ENCODE measurements at regions not wholly inside any gene's neighbourhood (a gene's known extent, or its start where the extent isn't known, plus 50 kb on each side); places are given as distances from the start of the nearest gene placed in this dataset.

GRCh38 chr18:78679613-78680260 is 299.9 kb upstream of the SALL3 start:
- Histone ChIP-seq H3K4me3 (ENCODE audit: low read length) (no peak overlapping the region), H3K27me3 (ENCODE audit: insufficient read depth, low read length) (no peaks in the 10 kb centered on the region), H3K27ac (ENCODE audit: low read length) (no peak overlapping the region), H3K9me3 (ENCODE audit: insufficient read depth, low read depth, low read length) (no peaks in the 10 kb centered on the region), H3K4me1 (ENCODE audit: insufficient read depth, low read length) (no peaks in the 10 kb centered on the region), H3K36me3 (ENCODE audit: insufficient read depth, low read depth, low read length) (no peaks in the 10 kb centered on the region), H3K9ac (ENCODE audit: low read depth, low read length) (no peak overlapping the region)

GRCh38 chr18:78681396-78681795 is 298.2 kb upstream of the SALL3 start:
- no peaks in the 10 kb centered on the region for H3K4me1 ChIP-seq (ENCODE audit: insufficient read depth, low read length)
- H3K9me3 ChIP-seq (ENCODE audit: insufficient read depth, low read depth, low read length): no peaks in the 10 kb centered on the region
- H3K4me3 ChIP-seq (ENCODE audit: low read length): no peak overlapping the region
- no peaks in the 10 kb centered on the region for H3K27me3 ChIP-seq (ENCODE audit: insufficient read depth, low read length)
- H3K36me3 ChIP-seq (ENCODE audit: insufficient read depth, low read depth, low read length): no peaks in the 10 kb centered on the region
- no peak overlapping the region for H3K9ac ChIP-seq (ENCODE audit: low read depth, low read length)
- H3K27ac ChIP-seq (ENCODE audit: low read length): no peak overlapping the region

GRCh38 chr18:78681934-78682333 is 297.7 kb upstream of the SALL3 start:
- H3K9ac ChIP-seq (ENCODE audit: low read depth, low read length): no peak overlapping the region
- no peaks in the 10 kb centered on the region for H3K27me3 ChIP-seq (ENCODE audit: insufficient read depth, low read length)
- H3K4me1 ChIP-seq (ENCODE audit: insufficient read depth, low read length): no peaks in the 10 kb centered on the region
- no peak overlapping the region for H3K27ac ChIP-seq (ENCODE audit: low read length)
- no peaks in the 10 kb centered on the region for H3K9me3 ChIP-seq (ENCODE audit: insufficient read depth, low read depth, low read length)
- no peak overlapping the region for H3K4me3 ChIP-seq (ENCODE audit: low read length)
- no peaks in the 10 kb centered on the region for H3K36me3 ChIP-seq (ENCODE audit: insufficient read depth, low read depth, low read length)

GRCh38 chr18:78682716-78683115 is 296.9 kb upstream of the SALL3 start:
- Histone ChIP-seq H3K27ac (ENCODE audit: low read length) (no peak overlapping the region), H3K4me3 (ENCODE audit: low read length) (no peak overlapping the region), H3K9me3 (ENCODE audit: insufficient read depth, low read depth, low read length) (no peaks in the 10 kb centered on the region), H3K9ac (ENCODE audit: low read depth, low read length) (no peak overlapping the region), H3K27me3 (ENCODE audit: insufficient read depth, low read length) (no peaks in the 10 kb centered on the region), H3K36me3 (ENCODE audit: insufficient read depth, low read depth, low read length) (no peaks in the 10 kb centered on the region), H3K4me1 (ENCODE audit: insufficient read depth, low read length) (no peaks in the 10 kb centered on the region)

GRCh38 chr18:78683191-78684010 is 296.2 kb upstream of the SALL3 start:
- Histone ChIP-seq H3K4me1 (ENCODE audit: insufficient read depth, low read length) (no peaks in the 10 kb centered on the region), H3K27me3 (ENCODE audit: insufficient read depth, low read length) (no peaks in the 10 kb centered on the region), H3K4me3 (ENCODE audit: low read length) (no peak overlapping the region)

GRCh38 chr18:78685250-78685979 is 294.2 kb upstream of the SALL3 start:
- Histone ChIP-seq H3K9me3 (ENCODE audit: insufficient read depth, low read depth, low read length) (no peaks in the 10 kb centered on the region), H3K27me3 (ENCODE audit: insufficient read depth, low read length) (no peaks in the 10 kb centered on the region), H3K9ac (ENCODE audit: low read depth, low read length) (no peak overlapping the region), H3K4me3 (ENCODE audit: low read length) (no peak overlapping the region), H3K4me1 (ENCODE audit: insufficient read depth, low read length) (no peaks in the 10 kb centered on the region), H3K36me3 (ENCODE audit: insufficient read depth, low read depth, low read length) (no peaks in the 10 kb centered on the region), H3K27ac (ENCODE audit: low read length) (no peak overlapping the region)

More at GRCh38 chr18:78683191-78684010, 296.2 kb upstream of the SALL3 start:
- Histone ChIP-seq H3K9ac (ENCODE audit: low read depth, low read length) (no peak overlapping the region), H3K36me3 (ENCODE audit: insufficient read depth, low read depth, low read length) (no peaks in the 10 kb centered on the region), H3K27ac (ENCODE audit: low read length) (no peak overlapping the region), H3K9me3 (ENCODE audit: insufficient read depth, low read depth, low read length) (no peaks in the 10 kb centered on the region)

- no peaks in the 10 kb centered on the region for H3K36me3 ChIP-seq (ENCODE audit: insufficient read depth, low read depth, low read length)
- no peak overlapping the region for H3K4me3 ChIP-seq (ENCODE audit: low read length)
- no peak overlapping the region for H3K27ac ChIP-seq (ENCODE audit: low read length)
- no peaks in the 10 kb centered on the region for H3K27me3 ChIP-seq (ENCODE audit: insufficient read depth, low read length)
- H3K9me3 ChIP-seq (ENCODE audit: insufficient read depth, low read depth, low read length): no peaks in the 10 kb centered on the region
- no peaks in the 10 kb centered on the region for H3K4me1 ChIP-seq (ENCODE audit: insufficient read depth, low read length)
- no peak overlapping the region for H3K9ac ChIP-seq (ENCODE audit: low read depth, low read length)
Measured at GRCh38 chr18:78685980-78686530, 293.6 kb upstream of the SALL3 start.

- H3K27ac ChIP-seq (ENCODE audit: low read length): no peak overlapping the region
- H3K4me1 ChIP-seq (ENCODE audit: insufficient read depth, low read length): no peaks in the 10 kb centered on the region
- no peaks in the 10 kb centered on the region for H3K36me3 ChIP-seq (ENCODE audit: insufficient read depth, low read depth, low read length)
- no peak overlapping the region for H3K4me3 ChIP-seq (ENCODE audit: low read length)
- H3K9ac ChIP-seq (ENCODE audit: low read depth, low read length): no peak overlapping the region
- H3K27me3 ChIP-seq (ENCODE audit: insufficient read depth, low read length): no peaks in the 10 kb centered on the region
- H3K9me3 ChIP-seq (ENCODE audit: insufficient read depth, low read depth, low read length): no peaks in the 10 kb centered on the region
Measured at GRCh38 chr18:78686976-78687685, 292.5 kb upstream of the SALL3 start.

GRCh38 chr18:78687736-78688135 is 291.9 kb upstream of the SALL3 start:
- H3K9ac ChIP-seq (ENCODE audit: low read depth, low read length): no peak overlapping the region
- H3K36me3 ChIP-seq (ENCODE audit: insufficient read depth, low read depth, low read length): no peaks in the 10 kb centered on the region
- H3K4me1 ChIP-seq (ENCODE audit: insufficient read depth, low read length): no peaks in the 10 kb centered on the region
- H3K9me3 ChIP-seq (ENCODE audit: insufficient read depth, low read depth, low read length): no peaks in the 10 kb centered on the region
- no peak overlapping the region for H3K4me3 ChIP-seq (ENCODE audit: low read length)
- no peak overlapping the region for H3K27ac ChIP-seq (ENCODE audit: low read length)
- no peaks in the 10 kb centered on the region for H3K27me3 ChIP-seq (ENCODE audit: insufficient read depth, low read length)

- H3K9me3 ChIP-seq (ENCODE audit: insufficient read depth, low read depth, low read length): no peaks in the 10 kb centered on the region
- no peaks in the 10 kb centered on the region for H3K27me3 ChIP-seq (ENCODE audit: insufficient read depth, low read length)
- no peak overlapping the region for H3K27ac ChIP-seq (ENCODE audit: low read length)
- H3K4me1 ChIP-seq (ENCODE audit: insufficient read depth, low read length): no peaks in the 10 kb centered on the region
- H3K4me3 ChIP-seq (ENCODE audit: low read length): no peak overlapping the region
- H3K36me3 ChIP-seq (ENCODE audit: insufficient read depth, low read depth, low read length): no peaks in the 10 kb centered on the region
- H3K9ac ChIP-seq (ENCODE audit: low read depth, low read length): no peak overlapping the region
Measured at GRCh38 chr18:78688249-78688648, 291.4 kb upstream of the SALL3 start.

GRCh38 chr18:78688916-78689315 is 290.7 kb upstream of the SALL3 start:
- Histone ChIP-seq H3K9me3 (ENCODE audit: insufficient read depth, low read depth, low read length) (no peaks in the 10 kb centered on the region), H3K9ac (ENCODE audit: low read depth, low read length) (no peak overlapping the region), H3K4me3 (ENCODE audit: low read length) (no peak overlapping the region), H3K4me1 (ENCODE audit: insufficient read depth, low read length) (no peaks in the 10 kb centered on the region), H3K27ac (ENCODE audit: low read length) (no peak overlapping the region), H3K27me3 (ENCODE audit: insufficient read depth, low read length) (no peaks in the 10 kb centered on the region), H3K36me3 (ENCODE audit: insufficient read depth, low read depth, low read length) (no peaks in the 10 kb centered on the region)
